Mesendoderm (in vitro differentiated cells): ENCODE measurements at regions not wholly inside any gene's neighbourhood (a gene's known extent, or its start where the extent isn't known, plus 50 kb on each side); places are given as distances from the start of the nearest gene placed in this dataset.
A peak's percentile ranks its signal among the peaks of the same experiment; 100 is the strongest.

ENCODE experiments used
- DNase-seq: peaks from one replicate; pipeline ENCODE4 v3.0.0; 2013
- H2AK5ac ChIP-seq: 2 replicates; pipeline ENCODE4 v1.6.1; 2013; ENCODE audit warnings: low read length, inconsistent platforms
- H2BK120ac ChIP-seq: 2 replicates; pipeline ENCODE4 v1.6.1; 2013; ENCODE audit warnings: low read depth, mild to moderate bottlenecking, low read length, moderate library complexity, mixed read lengths
- H2BK15ac ChIP-seq: replicated peaks from 2 replicates; pipeline ENCODE4 v1.6.1; 2013; ENCODE audit warnings: low read depth, mild to moderate bottlenecking, moderate library complexity
- H2BK5ac ChIP-seq: 2 replicates; pipeline ENCODE4 v1.6.1; 2013; ENCODE audit warnings: low read length, inconsistent platforms
- H3K18ac ChIP-seq: 2 replicates; pipeline ENCODE4 v1.6.1; 2013; ENCODE audit warnings: mild to moderate bottlenecking, low read length, mixed read lengths
- H3K23ac ChIP-seq: one replicate; pipeline ENCODE4 v1.6.1; 2013; ENCODE audit warnings: low read length
- H3K27ac ChIP-seq: 2 replicates; pipeline ENCODE4 v1.5.1; 2013; ENCODE audit warnings: low read depth, mild to moderate bottlenecking, inconsistent platforms, low read length, moderate library complexity
- H3K27me3 ChIP-seq: 2 replicates; pipeline ENCODE4 v1.6.1; 2013; ENCODE audit warnings: low read length, control low read depth, mild to moderate bottlenecking, inconsistent platforms; ENCODE audit not compliant: insufficient read depth, poor library complexity
- H3K36me3 ChIP-seq: 2 replicates; pipeline ENCODE4 v1.6.1; 2013; ENCODE audit warnings: low read length, inconsistent platforms; ENCODE audit not compliant: control insufficient read depth, insufficient read depth
- H3K4ac ChIP-seq: one replicate; pipeline ENCODE4 v1.6.1; 2013; ENCODE audit warnings: low read depth, mild to moderate bottlenecking, low read length, moderate library complexity
- H3K4me1 ChIP-seq: 2 replicates; pipeline ENCODE4 v1.6.1; 2013; ENCODE audit warnings: low read depth, low read length, inconsistent platforms; ENCODE audit not compliant: control insufficient read depth
- H3K4me2 ChIP-seq: 2 replicates; pipeline ENCODE4 v1.6.1; 2013; ENCODE audit warnings: low read length
- H3K4me3 ChIP-seq: 2 replicates; pipeline ENCODE4 v1.5.1; 2013; ENCODE audit warnings: mild to moderate bottlenecking, low read length
- H3K56ac ChIP-seq: one replicate; pipeline ENCODE4 v1.6.1; 2013; ENCODE audit warnings: low read length
- H3K79me1 ChIP-seq: 2 replicates; pipeline ENCODE4 v1.6.1; 2013; ENCODE audit warnings: low read length, inconsistent platforms
- H3K79me2 ChIP-seq: 2 replicates; pipeline ENCODE4 v1.6.1; 2013; ENCODE audit warnings: mild to moderate bottlenecking, low read length; ENCODE audit not compliant: control insufficient read depth, insufficient read depth
- H3K9ac ChIP-seq: 2 replicates; pipeline ENCODE4 v1.6.1; 2013; ENCODE audit warnings: low read length, inconsistent platforms
- H4K5ac ChIP-seq: one replicate; pipeline ENCODE4 v1.6.1; 2013; ENCODE audit warnings: low read length
- H4K8ac ChIP-seq: one replicate; pipeline ENCODE4 v1.6.1; 2013; ENCODE audit warnings: low read depth, mild to moderate bottlenecking, control low read depth, low read length, moderate library complexity
- WGBS: extraction: QIAGEN DNeasy Blood & Tissue Kit; methylation state at CpG from one replicate; pipeline ENCODE4 v1.1.7; 2013; ENCODE audit warnings: low lambda C conversion rate, missing lambda C conversion rate; ENCODE audit not compliant: insufficient coverage; ENCODE audit errors: extremely low coverage; 5-methylcytosine and 5-hydroxymethylcytosine counted together

DNA sequence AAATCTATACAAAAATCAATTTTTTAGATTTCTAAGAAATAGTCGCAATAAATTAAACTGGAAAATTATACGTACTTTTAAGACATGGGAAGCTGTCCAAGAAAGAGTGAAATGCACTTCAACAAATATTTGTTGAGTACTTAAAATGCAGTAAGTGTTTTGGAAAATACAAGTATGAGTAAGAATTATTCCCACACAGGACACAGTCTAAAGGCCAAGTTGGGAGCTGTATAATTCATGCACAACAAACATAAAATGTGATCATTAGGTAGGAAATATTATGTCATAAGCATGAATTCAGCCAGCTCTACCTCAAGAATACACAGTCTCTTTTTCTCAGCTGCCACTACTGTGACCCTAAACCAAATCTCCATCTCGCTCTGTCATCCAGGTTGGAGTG lies 267.6 kb downstream of the CNTN3 start:
- Histone ChIP-seq H3K18ac (no peak overlapping the region), H3K27ac (no peak overlapping the region), H2BK120ac (no peak overlapping the region), H2BK5ac (no peak overlapping the region), H3K79me1 (no peaks in the 10 kb centered on the region), H3K4me1 (no peaks in the 10 kb centered on the region), H3K36me3 (no peaks in the 10 kb centered on the region), H2AK5ac (no peak overlapping the region), H3K4ac (no peak overlapping the region), H4K8ac (no peak overlapping the region), H4K5ac (no peak overlapping the region), H3K56ac (no peak overlapping the region), H3K79me2 (no peaks in the 10 kb centered on the region), H3K4me2 (no peak overlapping the region), H2BK15ac (no peak overlapping the region), H3K4me3 (no peak overlapping the region), H3K27me3 (no peaks in the 10 kb centered on the region), H3K9ac (no peak overlapping the region), H3K23ac (no peak overlapping the region)
- no CpG with 5 or more reads among the region's 3 CpGs for WGBS
- DNase-seq = no peak

DNA sequence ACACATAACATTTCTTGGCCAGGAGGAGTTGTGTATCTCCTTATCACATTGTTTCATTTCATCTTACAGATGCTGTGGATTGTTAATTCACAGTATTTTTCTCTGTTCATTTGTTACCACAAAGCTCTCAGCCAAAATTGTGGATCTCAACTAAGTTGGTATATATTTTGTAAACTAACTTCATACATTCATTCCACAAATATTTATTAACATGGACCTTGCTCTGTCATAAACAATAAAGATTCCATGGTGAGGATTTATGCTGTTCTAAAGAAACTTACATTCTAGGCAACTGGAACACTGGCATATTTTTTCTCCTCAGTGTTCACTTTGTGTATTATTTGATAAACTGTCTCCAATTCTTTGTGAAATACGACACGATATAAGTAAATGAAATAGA lies 268.8 kb downstream of the CNTN3 start:
- Histone ChIP-seq H2BK120ac (no peak overlapping the region), H3K79me1 (no peaks in the 10 kb centered on the region), H3K4ac (no peak overlapping the region), H3K23ac (no peak overlapping the region), H3K79me2 (no peaks in the 10 kb centered on the region), H3K9ac (no peak overlapping the region), H3K18ac (no peak overlapping the region), H4K8ac (no peak overlapping the region), H3K36me3 (no peaks in the 10 kb centered on the region), H2AK5ac (no peak overlapping the region), H2BK15ac (no peak overlapping the region), H3K4me3 (no peak overlapping the region), H3K27ac (no peak overlapping the region), H3K4me1 (no peaks in the 10 kb centered on the region), H3K56ac (no peak overlapping the region), H3K27me3 (no peaks in the 10 kb centered on the region), H4K5ac (no peak overlapping the region), H2BK5ac (no peak overlapping the region), H3K4me2 (no peak overlapping the region)
- DNase-seq = no peak
- WGBS = 100% methylated on average over 2 of the region's 2 CpGs

DNA sequence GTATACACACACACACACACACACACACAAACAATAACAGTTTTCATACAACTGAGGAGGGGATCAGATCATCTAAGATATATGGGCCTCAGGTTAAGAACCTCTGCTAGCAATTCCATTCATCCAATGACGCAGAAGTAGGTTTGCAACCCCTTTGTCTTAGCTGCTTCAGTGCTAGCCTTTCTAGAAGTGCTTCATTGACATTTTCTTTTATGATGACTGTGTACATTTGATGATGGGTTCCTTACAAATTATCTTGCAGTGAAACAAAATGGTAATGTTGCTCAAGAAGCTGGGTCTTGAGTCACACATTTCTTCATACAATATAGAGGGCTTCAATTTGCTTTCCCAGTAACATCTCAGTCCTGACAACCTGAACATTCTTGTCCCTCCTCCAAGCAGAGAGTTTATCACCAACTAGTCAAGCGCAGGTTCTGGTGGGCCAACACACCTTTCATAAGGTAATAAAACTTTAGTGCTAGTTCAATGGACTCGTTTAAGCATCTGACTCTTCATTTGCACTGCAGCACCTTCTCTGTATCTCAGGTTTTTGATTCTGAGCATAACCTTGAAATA lies 269.5 kb downstream of the CNTN3 start:
- Histone ChIP-seq H3K9ac (no peak overlapping the region), H3K4me3 (no peak overlapping the region), H2BK5ac (no peak overlapping the region), H4K8ac (no peak overlapping the region), H3K4ac (no peak overlapping the region), H3K18ac (no peak overlapping the region), H3K36me3 (no peaks in the 10 kb centered on the region), H3K23ac (no peak overlapping the region), H4K5ac (no peak overlapping the region), H3K4me1 (no peaks in the 10 kb centered on the region), H3K56ac (no peak overlapping the region), H3K79me2 (no peaks in the 10 kb centered on the region), H3K27ac (no peak overlapping the region), H3K79me1 (no peaks in the 10 kb centered on the region), H2BK120ac (no peak overlapping the region), H2BK15ac (no peak overlapping the region), H3K27me3 (no peaks in the 10 kb centered on the region), H3K4me2 (no peak overlapping the region), H2AK5ac (no peak overlapping the region)
- WGBS = no CpG with 5 or more reads among the region's 3 CpGs
- no peak for DNase-seq

DNA sequence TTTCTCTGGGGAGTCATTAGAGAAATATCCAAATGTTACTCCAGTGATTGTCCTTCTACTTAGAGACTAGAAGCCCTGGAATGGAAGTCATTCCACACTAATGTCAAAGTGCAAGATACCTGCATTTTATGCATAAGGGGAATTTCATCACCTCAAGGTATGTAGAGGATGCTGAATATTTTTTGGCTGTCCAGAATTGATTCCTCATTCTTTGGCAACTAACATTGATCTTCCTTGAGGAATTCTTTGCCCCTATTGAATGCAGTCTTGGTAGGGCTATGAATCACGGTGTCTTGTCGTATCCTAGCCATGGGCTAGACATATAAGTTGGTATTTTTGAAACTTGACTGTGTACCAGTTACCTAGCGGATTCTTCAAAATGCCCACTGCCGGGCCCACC lies 271.1 kb downstream of the CNTN3 start:
- Histone ChIP-seq H3K27ac (no peak overlapping the region), H3K27me3 (no peaks in the 10 kb centered on the region), H3K56ac (no peak overlapping the region), H3K36me3 (no peaks in the 10 kb centered on the region), H4K5ac (no peak overlapping the region), H3K4me1 (no peaks in the 10 kb centered on the region), H3K4me3 (no peak overlapping the region), H2AK5ac (no peak overlapping the region), H3K9ac (no peak overlapping the region), H3K4me2 (no peak overlapping the region), H3K18ac (no peak overlapping the region), H2BK120ac (no peak overlapping the region), H4K8ac (no peak overlapping the region), H3K23ac (no peak overlapping the region), H2BK15ac (no peak overlapping the region), H2BK5ac (no peak overlapping the region), H3K4ac (no peak overlapping the region), H3K79me2 (no peaks in the 10 kb centered on the region), H3K79me1 (no peaks in the 10 kb centered on the region)
- peak; percentile 14 for DNase-seq
- no CpG with 5 or more reads among the region's 4 CpGs for WGBS

DNA sequence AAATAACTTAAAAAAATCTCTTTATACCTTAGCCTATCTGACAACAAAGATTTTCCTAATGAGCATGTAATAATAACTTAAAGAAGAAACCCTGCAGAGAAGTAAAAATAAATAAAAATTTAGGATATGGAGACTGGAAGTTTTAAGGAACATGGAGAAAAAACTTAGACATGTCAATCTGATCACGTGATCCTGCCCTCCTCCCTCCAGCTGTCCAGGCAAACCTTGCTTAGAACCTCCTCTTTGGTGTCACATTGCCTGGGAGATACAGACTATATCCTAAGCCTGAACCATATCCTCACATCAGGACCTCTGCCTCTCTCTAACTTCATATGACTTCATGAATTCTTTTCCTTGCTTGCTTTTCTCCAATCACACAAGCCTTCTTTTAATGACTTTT lies 275.5 kb downstream of the CNTN3 start:
- H3K36me3 ChIP-seq = no peaks in the 10 kb centered on the region
- no peaks in the 10 kb centered on the region for H3K4me1 ChIP-seq
- DNase-seq = no peak
- no peaks in the 10 kb centered on the region for H3K27me3 ChIP-seq
- no peak overlapping the region for H2BK5ac ChIP-seq
- no peak overlapping the region for H4K5ac ChIP-seq
- no peak overlapping the region for H3K4me2 ChIP-seq
- H3K18ac ChIP-seq = no peak overlapping the region
- no peak overlapping the region for H3K23ac ChIP-seq
- H2AK5ac ChIP-seq = no peak overlapping the region
- no peak overlapping the region for H3K56ac ChIP-seq
- H2BK120ac ChIP-seq = no peak overlapping the region
- no peak overlapping the region for H4K8ac ChIP-seq
- H3K79me2 ChIP-seq = no peaks in the 10 kb centered on the region
- H3K27ac ChIP-seq = no peak overlapping the region
- H3K4ac ChIP-seq = no peak overlapping the region
- no CpG with 5 or more reads among the region's 1 CpG for WGBS
- no peaks in the 10 kb centered on the region for H3K79me1 ChIP-seq
- H2BK15ac ChIP-seq = no peak overlapping the region
- no peak overlapping the region for H3K9ac ChIP-seq
- no peak overlapping the region for H3K4me3 ChIP-seq

DNA sequence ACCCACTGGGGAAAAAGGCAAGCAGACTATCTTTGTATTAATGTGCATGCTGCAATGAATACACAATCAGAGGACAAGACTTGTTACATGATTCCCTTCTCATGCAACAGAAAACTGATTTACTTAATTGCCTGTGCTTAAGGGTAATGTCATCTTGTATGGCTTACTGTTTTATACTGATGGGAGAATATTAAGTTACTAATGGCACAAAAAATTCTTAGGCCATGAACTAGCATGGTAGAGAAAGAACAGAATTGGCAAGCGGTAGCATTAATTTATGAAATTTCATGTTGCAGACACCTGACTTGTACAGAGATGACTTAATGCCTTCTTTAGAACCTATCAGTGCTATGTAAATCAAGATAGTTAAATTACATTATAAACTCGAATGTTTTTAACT lies 282.3 kb downstream of the CNTN3 start:
- Histone ChIP-seq H2BK15ac (no peak overlapping the region), H3K27me3 (no peaks in the 10 kb centered on the region), H3K4me2 (no peak overlapping the region), H2BK120ac (no peak overlapping the region), H3K4me1 (no peaks in the 10 kb centered on the region), H3K4ac (no peak overlapping the region), H3K4me3 (no peak overlapping the region), H4K5ac (no peak overlapping the region), H3K79me2 (no peaks in the 10 kb centered on the region), H3K9ac (no peak overlapping the region), H3K36me3 (no peaks in the 10 kb centered on the region), H4K8ac (no peak overlapping the region), H3K56ac (no peak overlapping the region), H3K79me1 (no peaks in the 10 kb centered on the region), H2AK5ac (no peak overlapping the region), H3K18ac (no peak overlapping the region), H2BK5ac (no peak overlapping the region), H3K23ac (no peak overlapping the region), H3K27ac (no peak overlapping the region)
- WGBS = no CpG with 5 or more reads among the region's 2 CpGs
- no peak for DNase-seq
